Hematopoietic multipotent progenitor cell (in vitro differentiated cells): ENCODE measurements at regions not wholly inside any gene's neighbourhood (a gene's known extent, or its start where the extent isn't known, plus 50 kb on each side); places are given as distances from the start of the nearest gene placed in this dataset.

ENCODE experiments used
- DNase-seq, 3 donors: peaks; one replicate each; pipeline ENCODE4 v3.0.0-alpha.2; 2011 to 2015; ENCODE audit warnings: low read depth in 2 of 3, low spot score in 2 of 3

GRCh38 chr9:108473209-108474112 is 382.3 kb downstream of the ACTL7B start:
- no peak for DNase-seq

GRCh38 chr9:108469654-108470053 is 386.1 kb downstream of the ACTL7B start:
- DNase-seq, result peak in 1 of 3 donors; percentile 20

GRCh38 chr9:108468364-108468763 is 387.4 kb downstream of the ACTL7B start:
- peak in 2 of 3 donors; percentile 39 to 62 for DNase-seq

GRCh38 chr9:108467653-108468324 is 388.0 kb downstream of the ACTL7B start:
- no peak for DNase-seq

GRCh38 chr9:108467161-108467560 is 388.6 kb downstream of the ACTL7B start:
- DNase-seq, result no peak

- DNase-seq, result no peak
Observed at GRCh38 chr9:108466304-108466703, 389.5 kb downstream of the ACTL7B start.

- no peak for DNase-seq
Observed at GRCh38 chr9:108463932-108464606, 391.7 kb downstream of the ACTL7B start.

- no peak for DNase-seq
Observed at GRCh38 chr9:108456903-108457302, 398.9 kb downstream of the ACTL7B start.

GRCh38 chr9:108445431-108446071 is 410.2 kb downstream of the ACTL7B start:
- no peak for DNase-seq

- no peak for DNase-seq
Observed at GRCh38 chr9:108444400-108445358, 411.1 kb downstream of the ACTL7B start.

GRCh38 chr9:108443741-108444140 is 412.0 kb downstream of the ACTL7B start:
- DNase-seq, result no peak

GRCh38 chr9:108443019-108443633 is 412.7 kb downstream of the ACTL7B start:
- DNase-seq, result no peak

GRCh38 chr9:108442627-108443018 is 413.2 kb downstream of the ACTL7B start:
- DNase-seq, result no peak

GRCh38 chr9:108441726-108442125 is 414.1 kb downstream of the ACTL7B start:
- DNase-seq, result no peak

- DNase-seq, result no peak
Observed at GRCh38 chr9:108441251-108441650, 414.5 kb downstream of the ACTL7B start.

GRCh38 chr9:108439947-108440346 is 415.8 kb downstream of the ACTL7B start:
- no peak for DNase-seq

- DNase-seq, result no peak
Observed at GRCh38 chr9:108437656-108438055, 418.1 kb downstream of the ACTL7B start.

- peak in 1 of 3 donors; percentile 22 for DNase-seq
Observed at GRCh38 chr9:108436448-108436847, 419.3 kb downstream of the ACTL7B start.

- DNase-seq, result no peak
Observed at GRCh38 chr9:108434502-108434901, 421.3 kb downstream of the ACTL7B start.
